H9 (cell line): ENCODE measurements at regions not wholly inside any gene's neighbourhood (a gene's known extent, or its start where the extent isn't known, plus 50 kb on each side); places are given as distances from the start of the nearest gene placed in this dataset.

Experiments
- DNase-seq: peaks from one replicate; pipeline ENCODE4 v3.0.0-alpha.2; 2017
- H2AFZ ChIP-seq: one replicate; pipeline ENCODE4 v1.6.1; 2013; ENCODE audit warnings: mild to moderate bottlenecking, low read length, control low read depth, moderate library complexity
- H2AK5ac ChIP-seq: 2 replicates; pipeline ENCODE4 v1.6.1; 2013; ENCODE audit warnings: low read length, control low read depth, mixed read lengths; ENCODE audit not compliant: insufficient read length
- H2BK120ac ChIP-seq: one replicate; pipeline ENCODE4 v1.6.1; 2013; ENCODE audit warnings: low read depth, mild to moderate bottlenecking, low read length, control low read depth, inconsistent platforms; ENCODE audit not compliant: poor library complexity, severe bottlenecking
- H2BK12ac ChIP-seq: 2 replicates; pipeline ENCODE4 v1.6.1; 2013; ENCODE audit warnings: low read length, control low read depth, mixed read lengths, low read depth; ENCODE audit not compliant: insufficient read length
- H2BK15ac ChIP-seq: 2 replicates; pipeline ENCODE4 v1.6.1; 2013; ENCODE audit warnings: low read depth, low read length, control low read depth
- H2BK20ac ChIP-seq: one replicate; pipeline ENCODE4 v1.6.1; 2013; ENCODE audit warnings: low read depth, mild to moderate bottlenecking, low read length, control low read depth, inconsistent platforms; ENCODE audit not compliant: poor library complexity, severe bottlenecking
- H2BK5ac ChIP-seq: 2 replicates; pipeline ENCODE4 v1.6.1; 2013; ENCODE audit warnings: low read length, control low read depth, mixed read lengths; ENCODE audit not compliant: insufficient read length
- H3K14ac ChIP-seq: 2 replicates; pipeline ENCODE4 v1.6.1; 2013; ENCODE audit warnings: low read length, control low read depth; ENCODE audit not compliant: insufficient read depth
- H3K18ac ChIP-seq: 2 replicates; pipeline ENCODE4 v1.6.1; 2013; ENCODE audit warnings: low read depth, mild to moderate bottlenecking, mixed read lengths, low read length, control low read depth; ENCODE audit not compliant: insufficient read length
- H3K23ac ChIP-seq: 2 replicates; pipeline ENCODE4 v1.6.1; 2013; ENCODE audit warnings: low read length, control low read depth, mixed read lengths, low read depth; ENCODE audit not compliant: insufficient read length
- H3K23me2 ChIP-seq: 2 replicates; pipeline ENCODE4 v1.6.1; 2013; ENCODE audit warnings: low read depth, mild to moderate bottlenecking, mixed read lengths, low read length, control low read depth; ENCODE audit not compliant: insufficient read length, poor library complexity, severe bottlenecking
- H3K27ac ChIP-seq: 2 replicates; pipeline ENCODE4 v1.5.1; 2013; ENCODE audit warnings: low read length, control low read depth, mixed read lengths, low read depth; ENCODE audit not compliant: insufficient read length
- H3K27me3 ChIP-seq: 2 replicates; pipeline ENCODE4 v1.6.1; 2013; ENCODE audit warnings: low read length, control low read depth, inconsistent platforms; ENCODE audit not compliant: insufficient read depth
- H3K4ac ChIP-seq: 2 replicates; pipeline ENCODE4 v1.6.1; 2013; ENCODE audit warnings: low read depth, mild to moderate bottlenecking, control low read depth, inconsistent platforms, low read length, moderate library complexity
- H3K4me1 ChIP-seq: 2 replicates; pipeline ENCODE4 v1.6.1; 2013; ENCODE audit warnings: low read length, control low read depth, inconsistent platforms; ENCODE audit not compliant: insufficient read depth
- H3K4me2 ChIP-seq: 2 replicates; pipeline ENCODE4 v1.6.1; 2013; ENCODE audit warnings: low read length, control low read depth, mixed read lengths; ENCODE audit not compliant: insufficient read length, insufficient read depth
- H3K56ac ChIP-seq: 2 replicates; pipeline ENCODE4 v1.6.1; 2013; ENCODE audit warnings: low read depth, mild to moderate bottlenecking, mixed read lengths, low read length, control low read depth; ENCODE audit not compliant: insufficient read length
- H3K79me1 ChIP-seq: 2 replicates; pipeline ENCODE4 v1.6.1; 2013; ENCODE audit warnings: low read depth, mild to moderate bottlenecking, moderate library complexity, low read length, control low read depth, inconsistent platforms; ENCODE audit not compliant: insufficient read depth, poor library complexity, severe bottlenecking
- H3K79me2 ChIP-seq: 2 replicates; pipeline ENCODE4 v1.6.1; 2013; ENCODE audit warnings: low read length, control low read depth, inconsistent platforms; ENCODE audit not compliant: insufficient read depth
- H3K9ac ChIP-seq: 2 replicates; pipeline ENCODE4 v1.6.1; 2013; ENCODE audit warnings: low read length, control low read depth, mixed read lengths; ENCODE audit not compliant: insufficient read length; ENCODE audit errors: extremely low read depth
- H3K9me3 ChIP-seq: one replicate; pipeline ENCODE4 v1.6.1; 2013; ENCODE audit warnings: low read depth, low read length, inconsistent platforms; ENCODE audit not compliant: control insufficient read depth
- H3T11ph ChIP-seq: one replicate; pipeline ENCODE4 v1.6.1; 2013; ENCODE audit warnings: mild to moderate bottlenecking, low read length, control low read depth, inconsistent platforms
- H4K20me1 ChIP-seq: one replicate; pipeline ENCODE4 v1.6.1; 2013; ENCODE audit not compliant: control insufficient read depth, insufficient read length, insufficient read depth
- H4K5ac ChIP-seq: 2 replicates; pipeline ENCODE4 v1.6.1; 2013; ENCODE audit warnings: low read depth, mild to moderate bottlenecking, mixed read lengths, low read length, control low read depth; ENCODE audit not compliant: insufficient read length
- H4K8ac ChIP-seq: replicated peaks from 2 replicates; pipeline ENCODE4 v1.6.1; 2013; ENCODE audit warnings: low read length, control low read depth, mixed read lengths, low read depth; ENCODE audit not compliant: insufficient read length
- H4K91ac ChIP-seq: 2 replicates; pipeline ENCODE4 v1.6.1; 2013; ENCODE audit warnings: low read depth, mild to moderate bottlenecking, moderate library complexity, mixed read lengths, low read length, control low read depth; ENCODE audit not compliant: insufficient read length
- H3K27ac Mint-ChIP-seq, 3 experiments: 2 replicates in 2 of 3; 3 replicates in 1 of 3; pipeline ENCODE4 v1.8.0; 2020 to 2021; ENCODE audit warnings: mixed read lengths in 3 of 3, mild to moderate bottlenecking in 1 of 3, moderate library complexity in 1 of 3
- H3K27me3 Mint-ChIP-seq: 2 replicates; pipeline ENCODE4 v1.8.0; 2021; ENCODE audit warnings: low read depth, mild to moderate bottlenecking, moderate library complexity, mixed read lengths
- H3K36me3 Mint-ChIP-seq, 3 experiments: 2 replicates in 2 of 3; 3 replicates in 1 of 3; pipeline ENCODE4 v1.8.0; 2020 to 2021; ENCODE audit warnings: low read depth in 3 of 3, mixed read lengths in 3 of 3; ENCODE audit not compliant: insufficient read depth in 1 of 3
- H3K4me1 Mint-ChIP-seq, 2 experiments: 2 replicates each; pipeline ENCODE4 v1.8.0; 2020; ENCODE audit warnings: mixed read lengths in 2 of 2
- H3K4me3 Mint-ChIP-seq, 2 experiments: 2 replicates in 1 of 2; 3 replicates in 1 of 2; pipeline ENCODE4 v1.8.0; 2020 to 2021; ENCODE audit warnings: mild to moderate bottlenecking in 2 of 2, mixed read lengths in 2 of 2, moderate library complexity in 1 of 2
- H3K9me3 Mint-ChIP-seq, 2 experiments: 2 replicates in 1 of 2; 3 replicates in 1 of 2; pipeline ENCODE4 v1.8.0; 2020; ENCODE audit warnings: mild to moderate bottlenecking in 2 of 2, mixed read lengths in 2 of 2, moderate library complexity in 1 of 2
- CTCF ChIP-seq: fragments of 200-600 bp; sonication (generic); conservative IDR thresholded peaks from 3 replicates; pipeline ENCODE4 v1.8.0; 2021; ENCODE audit warnings: antibody characterized with exemption, mild to moderate bottlenecking
- WGBS: extraction: QIAGEN DNeasy Blood & Tissue Kit; methylation state at CpG from one replicate; pipeline ENCODE4 v1.1.7; 2013; ENCODE audit warnings: missing lambda C conversion rate, low lambda C conversion rate, mixed read lengths; ENCODE audit not compliant: insufficient read length; ENCODE audit errors: extremely low coverage; 5-methylcytosine and 5-hydroxymethylcytosine counted together

- TF ChIP-seq CTCF = no peak
- Mint-ChIP-seq H3K36me3 (peaks cover 0 to 20% (median 6%) of the 10 kb centered on the region in 3 experiments; a peak in 4 of 7 replicates), H3K4me3 (no peak overlapping the region), H3K27ac (no peak overlapping the region), H3K4me1 (peaks cover 16 to 22% of the 10 kb centered on the region in 2 experiments), H3K9me3 (peaks cover 15 to 17% of the 10 kb centered on the region in 2 experiments), H3K27me3 (no peaks in the 10 kb centered on the region; the same call in none of the 2 replicates)
- no peak overlapping the region for H4K5ac ChIP-seq
- no peaks in the 10 kb centered on the region for H4K20me1 ChIP-seq
- H3K18ac ChIP-seq = no peak overlapping the region
- H2BK120ac ChIP-seq = no peak overlapping the region
- H2AK5ac ChIP-seq = no peak overlapping the region
- no peaks in the 10 kb centered on the region for H3K23me2 ChIP-seq
- no peak overlapping the region for H3K14ac ChIP-seq
- H3K4me2 ChIP-seq = no peak overlapping the region
- H2BK15ac ChIP-seq = no peak overlapping the region
- no peak overlapping the region for H2BK5ac ChIP-seq
- H3K79me1 ChIP-seq = no peaks in the 10 kb centered on the region
- H2BK20ac ChIP-seq = no peak overlapping the region
- no peak overlapping the region for H4K91ac ChIP-seq
- no peak overlapping the region for H3K23ac ChIP-seq
- no peaks in the 10 kb centered on the region for H3K79me2 ChIP-seq
- H3K27ac ChIP-seq = no peak overlapping the region
- H2BK12ac ChIP-seq = no peak overlapping the region
- DNase-seq = no peak
- no peak overlapping the region for H3T11ph ChIP-seq
- no CpG with 5 or more reads among the region's 2 CpGs for WGBS
- no peak overlapping the region for H3K9ac ChIP-seq
- H3K4me1 ChIP-seq = peaks cover 5% of the 10 kb centered on the region; the same call in 1 of the 2 replicates
- H3K56ac ChIP-seq = no peak overlapping the region
- no peaks in the 10 kb centered on the region for H3K9me3 ChIP-seq
- H4K8ac ChIP-seq = no peak overlapping the region
- H3K4ac ChIP-seq = no peak overlapping the region
- H3K27me3 ChIP-seq = no peaks in the 10 kb centered on the region
- no peak overlapping the region for H2AFZ ChIP-seq
These were observed 160.4 kb upstream of the ECI2 start for GRCh38 chr6:4295783-4296155.
